GM18907 (cell line): ENCODE measurements at regions not wholly inside any gene's neighbourhood (a gene's known extent, or its start where the extent isn't known, plus 50 kb on each side); places are given as distances from the start of the nearest gene placed in this dataset.

Experiments used
- ATAC-seq: cut with Tn5 transposase; IDR thresholded peaks from one replicate; pipeline ENCODE4 v1.9.1; 2021; ENCODE audit warnings: mild to moderate bottlenecking, moderate library complexity; ENCODE audit not compliant: unreplicated experiment

- no peak for ATAC-seq
These were observed 295.8 kb downstream of the GBA3 start for GRCh38 chr4:22988526-22988925.

GRCh38 chr4:22987870-22988269 lies 295.1 kb downstream of the GBA3 start:
- ATAC-seq = no peak

- no peak for ATAC-seq
These were observed 294.1 kb downstream of the GBA3 start for GRCh38 chr4:22986881-22987280.

GRCh38 chr4:22986262-22986661 lies 293.5 kb downstream of the GBA3 start:
- no peak for ATAC-seq

GRCh38 chr4:22984390-22984789 lies 291.7 kb downstream of the GBA3 start:
- ATAC-seq = no peak

GRCh38 chr4:22978656-22979055 lies 285.9 kb downstream of the GBA3 start:
- ATAC-seq = no peak

GRCh38 chr4:22970665-22971064 lies 277.9 kb downstream of the GBA3 start:
- no peak for ATAC-seq

GRCh38 chr4:22969287-22969896 lies 276.7 kb downstream of the GBA3 start:
- no peak for ATAC-seq

- no peak for ATAC-seq
These were observed 269.6 kb downstream of the GBA3 start for GRCh38 chr4:22962295-22962694.

GRCh38 chr4:22959483-22959882 lies 266.7 kb downstream of the GBA3 start:
- ATAC-seq = no peak

- no peak for ATAC-seq
These were observed 265.1 kb downstream of the GBA3 start for GRCh38 chr4:22957774-22958309.

- no peak for ATAC-seq
These were observed 256.6 kb downstream of the GBA3 start for GRCh38 chr4:22949161-22949855.

GRCh38 chr4:22947851-22948250 lies 255.1 kb downstream of the GBA3 start:
- no peak for ATAC-seq

- ATAC-seq = no peak
These were observed 250.3 kb downstream of the GBA3 start for GRCh38 chr4:22942920-22943559.

- ATAC-seq = no peak
These were observed 249.1 kb downstream of the GBA3 start for GRCh38 chr4:22941688-22942375.

- no peak for ATAC-seq
These were observed 239.6 kb downstream of the GBA3 start for GRCh38 chr4:22932326-22932725.

GRCh38 chr4:22922426-22922825 lies 229.7 kb downstream of the GBA3 start:
- ATAC-seq = no peak

GRCh38 chr4:22921936-22922335 lies 229.2 kb downstream of the GBA3 start:
- no peak for ATAC-seq

- no peak for ATAC-seq
These were observed 218.5 kb downstream of the GBA3 start for GRCh38 chr4:22911285-22911684.

- no peak for ATAC-seq
These were observed 217.5 kb downstream of the GBA3 start for GRCh38 chr4:22910200-22910599.

- no peak for ATAC-seq
These were observed 213.3 kb downstream of the GBA3 start for GRCh38 chr4:22906045-22906444.
